EH (cell line): ENCODE measurements at regions not wholly inside any gene's neighbourhood (a gene's known extent, or its start where the extent isn't known, plus 50 kb on each side); places are given as distances from the start of the nearest gene placed in this dataset.

ENCODE experiments used
- DNase-seq: peaks from one replicate; pipeline ENCODE4 v3.0.0-alpha.2; 2015; ENCODE audit warnings: low read depth

DNA sequence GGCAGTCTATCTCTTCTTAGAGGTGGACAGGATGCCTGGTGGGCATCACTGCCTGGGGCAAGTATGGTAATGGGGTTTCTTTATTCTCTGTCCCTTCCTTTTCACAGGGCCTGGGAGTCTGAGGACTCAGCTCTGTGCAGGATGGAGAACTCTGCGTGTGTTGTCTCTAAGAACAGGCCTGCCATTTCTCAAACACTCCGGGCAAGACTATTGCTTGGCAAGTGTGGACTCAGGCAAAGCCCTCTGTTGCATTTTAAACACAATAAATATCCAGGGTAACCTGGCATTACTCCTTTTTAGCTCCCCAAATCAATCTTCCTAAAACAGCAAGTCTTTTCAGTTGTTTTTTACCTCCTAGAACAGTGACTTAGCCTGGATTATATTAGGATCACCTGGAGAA is 185.1 kb upstream of the ROPN1 start:
- no peak for DNase-seq

DNA sequence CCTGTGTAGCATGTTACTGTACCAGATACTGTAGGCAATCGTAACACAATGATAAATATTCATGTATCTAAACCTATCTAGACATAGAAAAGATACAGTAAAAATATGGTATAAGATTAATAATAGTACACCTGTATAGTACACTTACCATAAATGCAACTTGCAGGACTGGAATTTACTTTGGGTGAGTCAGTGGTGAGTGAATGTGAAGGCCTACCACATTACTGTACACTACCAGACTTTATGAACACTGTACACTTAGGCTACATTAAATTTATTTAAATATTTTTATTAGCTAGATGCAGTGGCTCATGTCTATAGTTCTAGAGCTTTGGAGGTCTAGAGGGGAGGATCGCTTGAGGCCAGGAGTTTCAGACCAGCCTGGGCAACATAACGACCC is 186.6 kb upstream of the ROPN1 start:
- DNase-seq: no peak

DNA sequence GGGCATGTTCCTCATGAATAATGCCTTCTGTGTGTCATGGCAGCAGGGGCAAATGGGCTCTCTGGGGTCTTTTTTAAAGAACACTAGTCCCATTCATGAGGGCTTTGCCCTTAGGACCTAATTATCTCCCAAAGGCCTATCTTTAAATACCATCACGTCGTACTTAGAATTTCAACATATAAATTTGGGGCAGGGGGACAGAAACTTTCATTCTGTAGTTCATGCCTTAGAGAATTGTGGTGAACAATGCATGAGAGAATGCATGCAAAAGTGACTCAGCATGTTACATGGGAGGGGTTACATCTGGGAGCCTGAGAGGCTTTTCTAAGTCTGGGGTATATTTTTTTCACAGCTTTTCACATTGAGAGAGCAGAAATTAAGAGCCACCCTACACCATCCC is 208.5 kb upstream of the ROPN1 start:
- peak; percentile 46 for DNase-seq

DNA sequence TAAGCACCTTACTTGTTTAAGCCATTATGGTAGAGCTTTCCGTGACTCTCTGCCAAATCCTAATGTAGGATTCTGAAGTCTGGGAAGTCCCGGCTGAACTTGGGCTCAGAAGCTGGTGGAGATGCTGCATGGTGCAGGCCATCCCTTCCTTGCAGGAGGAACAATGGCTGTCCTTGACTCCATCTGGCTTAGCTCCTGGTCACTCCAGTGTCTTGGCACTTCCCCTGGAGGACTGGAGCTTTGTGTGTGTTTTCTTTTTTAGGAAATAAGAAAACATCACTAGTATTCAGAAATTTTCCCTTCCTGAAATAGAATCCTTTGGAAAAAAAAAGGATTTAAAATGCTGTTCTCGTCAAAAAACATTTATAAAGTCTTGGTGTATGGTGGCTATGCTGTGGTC is 209.3 kb upstream of the ROPN1 start:
- DNase-seq: no peak

DNA sequence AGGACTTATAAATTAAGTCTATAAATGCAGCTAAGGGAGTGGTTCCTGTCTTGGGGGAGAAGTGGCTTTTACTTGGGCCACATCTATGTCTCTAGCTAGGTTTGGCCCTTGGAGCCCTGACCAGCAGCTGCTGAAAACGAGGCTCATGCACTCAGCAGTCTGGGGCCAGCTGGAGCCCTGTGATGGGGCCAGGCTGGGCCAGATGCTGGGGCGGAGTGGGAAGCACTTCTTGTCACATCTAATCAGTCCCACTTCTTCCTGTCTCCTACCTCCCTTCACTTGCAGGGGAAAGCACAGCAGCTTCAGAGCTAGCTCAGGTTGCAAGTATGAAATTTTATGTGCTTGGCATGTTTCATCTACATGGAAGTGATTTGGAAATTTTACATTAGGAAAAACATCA is 209.9 kb upstream of the ROPN1 start:
- no peak for DNase-seq

DNA sequence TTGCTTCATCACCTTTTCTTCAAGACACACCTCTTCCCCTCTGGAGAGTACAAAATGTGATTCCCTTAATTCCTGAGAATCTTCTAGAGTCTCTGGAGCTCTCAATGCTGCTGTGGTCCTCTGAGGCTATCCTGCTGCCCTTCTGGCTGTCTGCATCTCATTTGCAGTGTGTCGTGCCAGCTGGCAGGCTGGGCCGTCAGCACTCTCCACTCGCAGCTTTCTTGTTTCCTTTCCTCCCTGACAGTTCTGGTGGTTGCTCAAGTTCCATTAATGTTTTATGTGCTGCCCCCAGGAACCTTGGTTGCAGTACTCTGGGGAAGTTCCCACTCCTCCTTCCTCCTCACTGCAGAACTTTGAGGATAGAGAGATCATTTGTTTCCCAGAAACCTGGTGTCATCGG is 210.8 kb upstream of the ROPN1 start:
- peak; percentile 30 for DNase-seq

DNA sequence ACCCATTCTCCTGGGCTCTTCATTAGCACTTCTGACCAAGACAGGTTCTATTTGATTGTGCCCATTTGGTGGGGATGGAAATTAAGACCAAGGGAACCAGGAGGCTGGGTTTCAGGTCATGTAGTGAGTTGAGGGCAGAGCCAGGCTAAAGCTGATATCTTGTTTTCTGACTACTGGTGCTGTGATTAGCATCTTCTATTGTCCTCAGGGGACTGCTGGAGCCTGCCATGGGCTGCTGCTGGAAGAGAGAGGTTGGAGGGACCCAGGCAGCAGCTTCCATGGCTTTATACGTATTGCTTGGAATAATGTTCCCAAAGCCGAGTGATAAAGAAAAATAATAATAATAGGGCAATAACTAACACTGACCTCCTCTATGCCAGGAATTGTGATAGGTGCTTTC is 211.4 kb upstream of the ROPN1 start:
- no peak for DNase-seq

DNA sequence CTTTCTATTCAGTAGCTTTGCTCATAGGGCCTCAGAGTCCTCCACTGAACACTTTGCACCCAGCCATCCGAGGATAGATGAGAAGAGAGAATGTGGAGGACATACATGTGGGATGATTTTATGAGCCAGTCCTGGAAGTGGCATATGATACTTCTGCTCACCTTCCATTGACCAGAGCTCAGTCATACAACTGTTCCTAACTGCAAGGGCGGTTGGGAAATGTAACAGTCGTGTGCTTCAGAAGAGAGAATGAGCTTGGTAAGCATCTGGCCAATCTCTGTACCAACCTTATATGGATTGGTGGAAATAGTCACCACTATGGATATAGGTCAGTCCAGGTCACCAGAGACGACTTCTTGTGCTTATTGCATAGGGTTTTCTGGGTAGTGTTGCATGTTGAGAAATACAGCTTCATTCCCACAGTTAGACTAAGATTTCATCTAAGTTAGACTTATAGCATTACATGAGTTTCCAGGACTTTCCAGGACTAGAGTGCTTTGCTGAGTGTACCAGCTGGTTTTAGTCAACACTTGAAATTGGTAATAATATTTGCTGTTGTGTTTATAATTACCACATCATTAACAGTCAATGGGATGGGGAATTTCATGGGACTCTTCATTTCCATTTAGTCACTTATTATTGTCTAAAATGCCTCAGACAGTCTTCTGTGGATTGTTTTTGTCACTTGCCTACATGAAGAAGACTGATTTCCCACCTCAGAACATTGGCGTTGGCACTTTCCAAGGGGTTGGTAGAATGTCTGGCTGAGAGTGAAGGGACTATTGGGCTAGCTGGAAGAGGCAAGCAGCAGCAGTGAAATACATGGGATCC is 214.5 kb upstream of the ROPN1 start:
- no peak for DNase-seq

DNA sequence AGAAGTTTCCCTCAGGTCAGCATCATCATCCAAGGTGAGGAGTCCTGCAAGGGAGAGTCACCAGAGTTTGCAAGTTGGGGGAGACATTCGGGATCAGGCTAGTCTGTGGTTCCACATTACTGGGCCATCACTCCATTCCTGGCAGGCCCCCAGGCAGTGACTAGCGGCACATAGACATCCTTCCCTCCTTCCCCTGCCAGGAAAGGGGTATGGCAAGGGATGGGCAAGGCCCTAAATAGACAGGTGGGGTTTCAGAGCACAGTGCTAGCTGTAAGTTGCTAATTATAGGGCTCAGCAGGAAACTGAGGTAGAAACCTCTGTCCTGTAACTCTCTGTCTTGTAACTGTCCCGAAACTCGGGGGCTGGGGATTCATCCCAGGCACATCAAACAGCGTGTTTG is 215.2 kb upstream of the ROPN1 start:
- DNase-seq: no peak

DNA sequence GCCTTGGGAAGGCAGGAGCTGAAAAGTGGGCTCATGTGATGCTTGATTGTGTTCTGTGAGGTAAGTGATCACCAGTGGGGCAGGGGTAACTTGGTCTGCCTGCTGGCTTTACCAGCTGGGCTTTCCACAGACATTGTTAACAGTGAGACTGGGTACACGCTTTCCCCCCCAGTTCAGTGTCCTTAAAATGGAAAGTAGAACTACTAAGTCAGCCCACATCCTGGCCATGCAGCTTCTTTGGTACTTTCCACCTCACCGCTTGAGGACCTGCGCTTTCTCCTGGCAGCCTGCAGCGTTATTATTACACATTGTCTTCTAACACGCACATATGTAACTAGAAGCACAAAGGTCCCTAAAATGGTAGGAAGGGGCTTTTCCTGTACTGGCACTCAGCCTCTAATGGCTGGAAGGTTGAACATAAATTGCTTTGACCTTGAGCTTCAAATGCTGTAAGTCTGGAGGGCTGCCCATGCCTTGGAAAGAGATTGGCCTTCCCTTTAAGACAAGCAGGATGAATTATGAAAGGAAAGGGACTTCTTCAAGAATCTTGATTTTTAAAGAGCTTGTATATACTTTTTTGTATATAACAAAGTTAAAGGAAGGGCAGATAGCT is 216.1 kb upstream of the ROPN1 start:
- no peak for DNase-seq

DNA sequence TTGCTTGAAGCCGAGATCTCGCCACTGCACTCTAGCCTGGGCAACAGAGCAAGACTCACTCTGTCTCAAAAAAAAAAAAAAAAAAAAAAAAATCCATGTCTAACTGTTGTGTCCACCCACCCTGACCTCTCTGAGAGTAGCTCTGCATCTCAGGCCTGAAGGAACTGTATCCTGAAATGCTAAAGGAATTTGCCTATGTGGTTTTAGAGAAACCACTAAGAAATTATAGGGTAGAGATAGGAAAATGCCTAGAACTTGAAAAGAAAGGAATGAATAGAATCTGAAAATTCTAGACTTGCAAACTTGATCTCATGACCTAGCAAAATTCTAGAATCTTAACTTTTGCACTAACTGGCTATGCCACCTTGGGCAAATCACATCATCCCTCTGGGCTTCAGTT is 217.5 kb upstream of the ROPN1 start:
- DNase-seq: peak; percentile 87

DNA sequence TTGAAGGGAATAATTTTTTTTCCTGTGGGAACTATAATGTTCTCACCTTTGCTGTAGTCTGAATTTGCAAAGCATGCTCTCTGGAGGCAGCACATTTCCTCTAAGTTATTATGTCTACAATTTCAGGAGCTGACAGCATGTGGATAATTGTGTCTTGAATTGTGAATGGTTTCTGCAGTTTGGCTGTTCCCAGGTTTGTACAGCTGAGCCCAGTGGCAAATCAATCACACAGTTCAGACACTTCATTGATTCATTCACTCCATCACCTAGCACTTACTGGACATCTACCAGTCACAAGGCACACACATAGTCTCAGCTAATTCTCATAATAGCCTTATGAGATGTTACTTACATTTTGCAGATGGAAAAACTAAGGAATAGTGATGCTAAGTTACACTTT is 219.0 kb upstream of the ROPN1 start:
- DNase-seq: no peak

DNA sequence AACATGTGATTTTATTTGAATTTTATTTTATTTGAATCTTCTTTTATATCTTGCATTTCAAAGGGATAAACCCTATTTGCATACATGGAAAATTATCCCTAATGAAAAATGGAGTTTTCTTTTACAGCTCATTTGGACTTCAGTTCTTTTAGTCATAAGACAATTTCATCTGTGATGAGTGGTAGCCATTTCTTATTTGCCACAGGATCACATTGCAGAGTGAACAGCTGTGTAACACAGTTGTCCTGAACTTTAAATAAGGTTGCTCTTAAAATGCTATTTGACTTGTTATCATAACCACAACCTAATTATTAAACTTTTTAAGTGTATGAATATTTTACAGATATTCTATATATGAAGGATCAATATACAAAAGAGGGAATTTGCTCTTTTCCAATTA is 221.7 kb upstream of the ROPN1 start:
- no peak for DNase-seq

DNA sequence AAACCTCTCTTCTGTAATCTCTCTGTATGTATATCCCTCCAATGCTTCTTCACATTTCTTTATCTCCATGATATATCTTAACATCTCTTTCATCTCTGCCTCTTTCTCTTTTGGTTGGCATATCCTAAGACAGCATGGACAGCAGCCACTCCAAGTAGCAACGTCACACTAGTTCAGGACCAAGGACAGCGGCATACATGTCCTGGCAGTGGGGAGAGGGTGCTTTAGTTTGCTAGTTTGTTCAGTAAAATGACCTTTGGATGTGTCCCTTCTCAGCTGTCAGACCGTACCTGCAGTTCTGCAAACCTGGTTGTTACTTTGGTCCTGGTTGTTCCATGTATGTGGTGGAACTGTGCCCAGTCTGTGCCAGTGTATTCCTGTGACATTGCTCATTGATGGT is 225.6 kb upstream of the ROPN1 start:
- DNase-seq: peak; percentile 84

DNA sequence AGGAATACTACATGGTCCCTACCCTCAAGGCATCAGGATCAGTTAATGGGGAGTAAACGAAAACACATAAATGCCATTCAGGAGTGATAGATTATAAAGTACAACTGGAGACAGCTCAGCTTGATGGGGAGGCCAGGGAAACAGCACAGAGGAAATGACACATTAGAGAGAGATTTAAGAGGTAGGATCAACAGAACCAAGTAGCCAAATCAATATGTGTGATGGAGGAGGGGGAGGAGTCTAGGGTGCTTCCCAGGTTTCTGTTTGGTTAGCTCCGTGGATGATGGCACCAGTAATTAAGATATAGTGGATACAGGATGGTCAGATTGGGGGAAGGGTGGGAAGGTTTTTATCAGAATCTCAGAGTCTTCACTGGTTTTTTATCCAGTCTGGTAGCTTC is 229.5 kb upstream of the ROPN1 start:
- DNase-seq: peak; percentile 60

DNA sequence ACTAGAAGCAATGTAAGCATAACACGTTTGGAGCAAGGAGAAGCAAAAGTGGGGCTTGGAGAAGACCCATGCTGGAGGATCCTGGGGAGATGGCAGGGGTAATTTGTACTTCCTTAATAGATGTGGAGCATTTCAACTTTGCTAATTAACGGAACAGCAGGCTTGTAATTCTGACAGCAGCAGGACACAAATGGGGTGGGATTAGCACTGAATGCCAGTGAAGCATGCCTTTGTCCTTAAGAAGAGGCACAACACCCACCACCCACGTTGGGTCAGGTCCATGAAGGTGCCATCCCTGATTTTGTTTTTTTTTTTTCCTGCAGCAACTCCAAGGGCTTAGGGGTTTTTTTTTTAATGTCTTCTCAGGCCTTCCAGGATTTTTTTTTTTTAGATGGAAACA is 231.9 kb upstream of the ROPN1 start:
- no peak for DNase-seq

DNA sequence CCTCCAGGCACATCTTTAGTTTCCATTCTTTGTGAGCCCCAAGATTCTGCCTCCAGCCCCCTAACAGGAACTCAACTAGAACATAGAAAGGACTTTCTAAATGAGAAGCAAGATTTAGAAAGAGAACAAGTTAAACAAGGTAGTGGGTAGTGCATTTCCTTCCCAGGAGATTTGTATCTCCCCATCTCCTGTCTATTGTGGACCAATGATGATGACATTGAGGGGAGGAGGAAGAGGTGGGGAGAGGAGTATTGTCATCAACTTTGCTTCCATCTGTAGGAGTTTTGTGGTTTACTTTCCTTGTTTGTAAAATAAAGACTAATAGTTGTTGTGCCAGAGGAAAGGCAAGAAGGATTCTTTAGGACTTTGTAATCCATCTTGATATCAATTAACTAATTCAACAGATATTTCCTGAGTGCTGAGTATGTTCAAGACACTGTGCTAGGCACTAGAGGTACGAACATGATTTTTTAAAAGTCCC is 235.3 kb upstream of the ROPN1 start:
- DNase-seq: peak; percentile 30

DNA sequence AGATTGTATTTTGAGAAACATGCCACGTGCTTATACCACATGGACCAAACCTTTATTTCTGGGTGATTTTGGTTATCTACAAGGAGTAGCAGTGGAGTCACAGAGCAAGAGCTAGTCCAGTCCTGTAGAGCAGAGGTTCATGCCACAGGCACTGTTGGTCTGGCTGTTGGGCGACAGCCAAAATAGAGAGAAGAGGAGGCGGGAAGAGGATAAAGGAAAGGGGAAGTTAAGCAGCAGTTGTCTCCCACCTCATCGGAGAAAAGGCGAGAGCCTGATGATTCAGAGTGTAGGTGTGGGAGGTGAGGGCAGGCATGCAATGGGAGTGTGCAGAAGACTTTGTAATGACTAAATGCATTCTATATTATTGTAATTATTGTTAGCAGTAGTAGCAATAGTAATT is 237.5 kb upstream of the ROPN1 start:
- no peak for DNase-seq

DNA sequence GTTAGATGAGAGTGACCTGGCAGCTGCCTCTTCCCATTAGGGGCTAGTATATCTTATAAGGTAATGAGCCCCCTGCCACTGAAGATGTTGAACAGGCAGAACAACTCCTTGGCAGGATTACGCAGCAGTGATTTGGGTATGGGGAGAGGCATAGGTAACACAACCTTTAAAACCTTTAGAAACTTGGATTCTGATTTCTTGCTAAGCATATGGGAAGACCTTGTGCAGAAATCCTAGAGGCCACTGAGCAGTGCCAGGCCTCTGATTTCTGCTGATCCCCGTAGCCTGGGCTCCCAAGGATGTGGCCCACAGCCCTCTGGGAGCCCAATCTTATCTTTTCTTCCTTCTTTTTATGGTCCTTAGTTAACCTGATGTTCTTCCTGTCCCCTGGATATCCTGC is 237.9 kb upstream of the ROPN1 start:
- DNase-seq: no peak

DNA sequence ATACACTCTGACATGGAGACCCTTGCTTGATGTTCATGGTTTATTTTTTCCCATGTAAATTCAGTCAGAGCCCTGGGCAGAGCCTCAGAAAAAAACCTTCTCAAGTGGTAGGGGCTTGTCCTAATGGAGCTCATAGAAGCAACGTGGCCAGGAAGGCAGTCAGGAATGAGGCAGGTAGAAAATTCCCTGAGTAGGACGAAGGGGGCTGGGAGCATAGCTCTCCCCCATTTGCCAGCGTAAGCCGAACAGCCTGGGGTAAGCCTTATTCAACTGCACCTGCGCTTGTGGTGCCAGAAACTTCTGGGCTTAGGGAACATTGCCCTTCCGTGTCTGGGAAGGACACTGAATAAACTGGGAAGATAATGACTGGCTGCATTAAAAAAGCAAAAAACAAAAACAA is 238.5 kb upstream of the ROPN1 start:
- DNase-seq: no peak

DNA sequence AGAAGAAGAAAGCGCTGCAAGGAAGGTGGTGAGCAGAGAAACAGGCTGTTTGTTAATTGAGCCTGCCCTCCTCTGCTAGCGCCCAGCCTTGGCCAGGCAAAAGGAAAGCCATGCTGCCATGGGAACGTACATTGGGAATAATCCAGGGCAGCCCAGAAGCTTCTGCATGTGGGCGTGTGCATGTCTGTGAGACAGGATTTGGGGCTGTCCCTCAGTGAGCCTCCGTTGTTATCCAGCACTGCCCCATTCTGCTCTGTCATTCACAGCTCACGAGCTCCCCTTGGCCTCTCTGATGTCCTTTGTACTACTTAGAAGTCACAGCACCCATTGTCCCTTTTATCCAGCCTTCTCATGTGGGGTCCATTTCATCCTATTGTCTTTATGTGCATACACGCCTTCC is 239.1 kb upstream of the ROPN1 start:
- DNase-seq: no peak

DNA sequence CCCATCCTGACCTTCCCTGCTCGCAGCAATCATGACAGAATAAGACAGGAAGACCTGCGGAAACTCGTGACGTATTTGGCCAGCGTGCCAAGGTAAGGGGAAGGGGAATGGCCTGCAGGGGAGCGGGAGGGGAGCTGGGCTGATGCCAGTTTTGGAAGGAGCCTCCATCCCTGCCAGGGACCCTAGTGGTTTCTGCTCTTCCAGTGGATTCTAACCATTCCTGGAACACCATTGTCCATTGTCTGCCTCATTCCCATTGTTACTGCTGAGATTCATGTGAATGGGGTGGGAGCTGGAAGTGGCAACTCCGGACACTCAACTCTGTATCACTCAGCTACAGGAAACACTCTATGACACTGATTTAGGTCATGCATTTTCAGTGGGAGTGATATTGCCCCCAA is 242.9 kb upstream of the ROPN1 start:
- no peak for DNase-seq

DNA sequence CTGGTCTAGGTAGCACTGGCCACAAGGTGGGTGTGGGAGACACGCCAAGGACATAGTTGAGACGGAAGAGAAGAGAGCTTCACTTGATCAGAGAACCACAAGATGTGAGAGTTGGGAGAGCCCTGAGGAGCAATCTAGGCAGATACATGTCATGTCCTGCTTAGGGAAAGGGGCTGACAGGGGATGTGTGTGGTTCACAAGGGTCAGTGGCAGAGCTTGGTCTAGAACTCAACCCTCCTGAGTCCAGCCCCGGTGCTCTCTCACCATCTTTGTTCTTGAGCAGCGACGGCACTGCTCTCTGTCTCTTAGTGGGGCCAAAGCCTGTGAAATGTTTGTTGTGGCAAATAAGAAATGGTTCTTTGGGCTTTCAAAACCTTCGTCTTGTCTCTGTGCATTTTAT is 243.5 kb upstream of the ROPN1 start:
- no peak for DNase-seq
